ENCODE measurements at regions not wholly inside any gene's neighbourhood (a gene's known extent, or its start where the extent isn't known, plus 50 kb on each side); places are given as distances from the start of the nearest gene placed in this dataset.

DNA sequence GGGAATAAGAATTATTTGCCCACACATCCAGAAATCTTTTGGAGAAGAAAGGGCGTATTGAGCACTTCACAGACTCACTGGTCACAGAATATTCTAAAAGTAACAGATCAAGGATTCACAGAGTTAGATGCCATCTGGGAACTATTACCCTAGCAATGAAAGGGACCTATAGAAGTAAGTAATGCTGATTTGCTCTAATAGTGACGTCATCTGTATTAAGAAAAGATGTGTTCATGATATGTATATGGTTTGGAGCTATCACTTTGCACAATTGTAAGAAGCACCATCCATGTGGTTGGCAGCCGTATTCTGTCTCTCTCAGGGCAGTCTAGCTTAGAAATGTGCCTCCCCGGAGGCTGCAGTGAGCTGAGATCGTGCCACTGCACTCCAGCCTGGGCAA lies 52.8 kb upstream of the SV2C start:
- TF ChIP-seq, protein P1, sequence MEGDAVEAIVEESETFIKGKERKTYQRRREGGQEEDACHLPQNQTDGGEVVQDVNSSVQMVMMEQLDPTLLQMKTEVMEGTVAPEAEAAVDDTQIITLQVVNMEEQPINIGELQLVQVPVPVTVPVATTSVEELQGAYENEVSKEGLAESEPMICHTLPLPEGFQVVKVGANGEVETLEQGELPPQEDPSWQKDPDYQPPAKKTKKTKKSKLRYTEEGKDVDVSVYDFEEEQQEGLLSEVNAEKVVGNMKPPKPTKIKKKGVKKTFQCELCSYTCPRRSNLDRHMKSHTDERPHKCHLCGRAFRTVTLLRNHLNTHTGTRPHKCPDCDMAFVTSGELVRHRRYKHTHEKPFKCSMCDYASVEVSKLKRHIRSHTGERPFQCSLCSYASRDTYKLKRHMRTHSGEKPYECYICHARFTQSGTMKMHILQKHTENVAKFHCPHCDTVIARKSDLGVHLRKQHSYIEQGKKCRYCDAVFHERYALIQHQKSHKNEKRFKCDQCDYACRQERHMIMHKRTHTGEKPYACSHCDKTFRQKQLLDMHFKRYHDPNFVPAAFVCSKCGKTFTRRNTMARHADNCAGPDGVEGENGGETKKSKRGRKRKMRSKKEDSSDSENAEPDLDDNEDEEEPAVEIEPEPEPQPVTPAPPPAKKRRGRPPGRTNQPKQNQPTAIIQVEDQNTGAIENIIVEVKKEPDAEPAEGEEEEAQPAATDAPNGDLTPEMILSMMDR (IDR thresholded peaks at IDR 0.05), result no peak
- Histone ChIP-seq H3K27me3 (ENCODE audit: control insufficient read depth, insufficient read depth, low read length) (peaks cover 4% of the 10 kb centered on the region), H3K4me3 (ENCODE audit: low read length) (no peak overlapping the region), H3K27ac (ENCODE audit: low read length) (no peak overlapping the region), H3K4me1 (ENCODE audit: control insufficient read depth, insufficient read depth, low read length) (no peaks in the 10 kb centered on the region), H3K36me3 (ENCODE audit: control insufficient read depth, insufficient read depth, low read length) (no peaks in the 10 kb centered on the region), H3K9me3 (ENCODE audit: control insufficient read depth, insufficient read depth, low read length) (no peaks in the 10 kb centered on the region)
- intact Hi-C loops (cut with micrococcal nuclease), result no loop called here
- Mint-ChIP-seq H3K36me3 (peaks cover 8% of the 10 kb centered on the region), H3K4me3 (no peak overlapping the region), H3K4me1 (no peaks in the 10 kb centered on the region), H3K9me3 (peaks cover 0 to 2% of the 10 kb centered on the region in 2 donors), H3K27ac (no peak overlapping the region), H3K27me3 (ENCODE audit: low read depth in 2 of 2) (peaks cover 9 to 38% of the 10 kb centered on the region in 2 donors)
- 81% methylated on average over 4 of the region's 5 CpGs for WGBS (ENCODE audit: insufficient coverage)
- DNase-seq (no peak), ATAC-seq (no peak)

DNA sequence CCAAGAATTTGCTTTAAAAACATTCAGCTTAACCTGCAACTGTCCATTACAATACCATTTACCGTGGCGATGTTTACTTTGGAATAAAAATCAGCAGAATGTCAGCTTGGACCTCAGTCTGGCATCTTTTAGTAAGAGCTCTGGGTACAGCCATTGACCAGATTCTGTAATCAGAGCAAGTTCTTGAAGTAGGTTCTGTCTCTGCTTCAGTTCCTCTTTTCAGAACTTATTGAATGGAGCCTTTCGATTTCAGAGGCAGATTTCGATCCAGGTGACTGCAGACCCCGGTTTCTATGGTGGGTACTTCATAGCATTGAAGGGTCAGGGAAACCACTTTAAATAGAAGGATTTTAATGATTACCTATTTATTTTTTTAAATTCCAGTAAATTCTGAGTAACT lies 53.4 kb upstream of the SV2C start:
- DNase-seq, result no peak
- no peaks in the 10 kb centered on the region for H3K9me3 ChIP-seq (ENCODE audit: control insufficient read depth, insufficient read depth, low read length)
- no peak overlapping the region for H3K4me3 ChIP-seq (ENCODE audit: low read length)
- H3K36me3 ChIP-seq (ENCODE audit: control insufficient read depth, insufficient read depth, low read length), result no peaks in the 10 kb centered on the region
- H3K4me1 Mint-ChIP-seq, result no peaks in the 10 kb centered on the region
- no peak overlapping the region for H3K4me3 Mint-ChIP-seq
- intact Hi-C loops (cut with micrococcal nuclease), result no loop called here
- no peaks in the 10 kb centered on the region for H3K9me3 Mint-ChIP-seq
- no peak for ATAC-seq
- 77% methylated on average over 5 of the region's 5 CpGs for WGBS (ENCODE audit: insufficient coverage)
- TF ChIP-seq, protein P1 (IDR thresholded peaks at IDR 0.05), result no peak
- H3K27me3 Mint-ChIP-seq (ENCODE audit: low read depth in 2 of 2), result peaks cover 5 to 32% of the 10 kb centered on the region in 2 donors
- H3K27me3 ChIP-seq (ENCODE audit: control insufficient read depth, insufficient read depth, low read length), result peaks cover 4% of the 10 kb centered on the region
- H3K27ac ChIP-seq (ENCODE audit: low read length), result no peak overlapping the region
- H3K36me3 Mint-ChIP-seq, result peaks cover 2% of the 10 kb centered on the region
- no peak overlapping the region for H3K27ac Mint-ChIP-seq
- H3K4me1 ChIP-seq (ENCODE audit: control insufficient read depth, insufficient read depth, low read length), result no peaks in the 10 kb centered on the region

DNA sequence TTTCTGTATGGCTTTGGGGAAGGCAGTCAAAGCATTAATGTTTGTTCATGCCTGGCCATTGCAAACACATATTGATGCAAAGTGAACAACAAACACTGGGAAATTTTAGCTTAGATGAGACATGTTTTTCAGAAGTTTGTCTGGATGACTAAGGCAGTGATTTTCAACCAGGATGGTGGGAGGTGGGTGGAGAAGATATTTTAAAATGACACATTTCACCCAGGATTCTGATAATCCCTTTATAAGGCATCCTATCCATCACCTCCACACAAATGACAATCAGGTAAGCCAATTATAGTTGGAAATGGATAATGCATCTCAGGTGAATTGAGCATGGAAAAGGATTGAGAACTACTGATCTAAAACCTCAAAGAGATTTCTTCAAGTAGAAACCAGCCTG lies 57.4 kb upstream of the SV2C start:
- no peak for DNase-seq
- no peak for ATAC-seq
- intact Hi-C loops (cut with micrococcal nuclease), result no loop called here
- Mint-ChIP-seq H3K4me1 (no peaks in the 10 kb centered on the region), H3K27ac (no peak overlapping the region), H3K36me3 (no peaks in the 10 kb centered on the region), H3K4me3 (no peak overlapping the region), H3K27me3 (ENCODE audit: low read depth in 2 of 2) (peaks cover 5 to 58% of the 10 kb centered on the region in 2 donors), H3K9me3 (no peaks in the 10 kb centered on the region)
- Histone ChIP-seq H3K27ac (ENCODE audit: low read length) (no peak overlapping the region), H3K27me3 (ENCODE audit: control insufficient read depth, insufficient read depth, low read length) (peaks cover 2% of the 10 kb centered on the region), H3K36me3 (ENCODE audit: control insufficient read depth, insufficient read depth, low read length) (no peaks in the 10 kb centered on the region), H3K4me1 (ENCODE audit: control insufficient read depth, insufficient read depth, low read length) (no peaks in the 10 kb centered on the region), H3K9me3 (ENCODE audit: control insufficient read depth, insufficient read depth, low read length) (no peaks in the 10 kb centered on the region), H3K4me3 (ENCODE audit: low read length) (no peak overlapping the region)
- TF ChIP-seq, protein P1 (IDR thresholded peaks at IDR 0.05), result no peak

DNA sequence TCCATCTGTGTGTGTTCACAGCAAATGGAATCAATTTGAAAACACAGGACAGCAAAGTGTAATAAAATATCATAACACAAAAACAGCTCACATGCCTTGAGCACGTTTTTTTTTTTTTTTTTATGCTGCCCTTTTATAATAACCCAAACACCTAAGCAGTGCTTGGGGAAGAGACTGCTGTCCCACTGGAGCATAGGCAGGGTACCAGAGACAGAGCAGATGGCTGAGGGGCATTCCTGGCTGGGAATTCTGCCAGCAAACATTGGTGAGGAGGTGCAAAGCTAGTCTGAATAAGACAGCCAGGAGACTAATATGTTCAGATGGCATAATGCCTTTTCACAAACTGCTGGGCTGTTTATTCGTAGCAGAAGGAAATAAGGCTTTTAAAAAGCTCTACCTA lies 58.1 kb upstream of the SV2C start:
- 14% methylated on average over 1 of the region's 2 CpGs for WGBS (ENCODE audit: insufficient coverage)
- Histone ChIP-seq H3K36me3 (ENCODE audit: control insufficient read depth, insufficient read depth, low read length) (no peaks in the 10 kb centered on the region), H3K4me1 (ENCODE audit: control insufficient read depth, insufficient read depth, low read length) (no peaks in the 10 kb centered on the region), H3K27me3 (ENCODE audit: control insufficient read depth, insufficient read depth, low read length) (no peaks in the 10 kb centered on the region), H3K9me3 (ENCODE audit: control insufficient read depth, insufficient read depth, low read length) (no peaks in the 10 kb centered on the region), H3K4me3 (ENCODE audit: low read length) (no peak overlapping the region), H3K27ac (ENCODE audit: low read length) (no peak overlapping the region)
- intact Hi-C loops (cut with micrococcal nuclease), result no loop called here
- ATAC-seq (no peak), DNase-seq (no peak)
- Mint-ChIP-seq H3K27me3 (ENCODE audit: low read depth in 2 of 2) (peaks cover 5 to 65% of the 10 kb centered on the region in 2 donors), H3K4me1 (no peaks in the 10 kb centered on the region), H3K36me3 (no peaks in the 10 kb centered on the region), H3K4me3 (no peak overlapping the region), H3K27ac (no peak overlapping the region), H3K9me3 (no peaks in the 10 kb centered on the region)
- TF ChIP-seq, protein P1 (IDR thresholded peaks at IDR 0.05), result no peak
